ENCODE measurements at regions not wholly inside any gene's neighbourhood (a gene's known extent, or its start where the extent isn't known, plus 50 kb on each side); places are given as distances from the start of the nearest gene placed in this dataset.

- no peaks in the 10 kb centered on the region for H4K20me1 ChIP-seq (ENCODE audit: low read depth)
- no peak overlapping the region for H3K27ac Mint-ChIP-seq
- no peaks in the 10 kb centered on the region for H3K27me3 Mint-ChIP-seq (ENCODE audit: insufficient read depth, low read depth)
- H3K27me3 ChIP-seq, result no peaks in the 10 kb centered on the region
- H3K9ac ChIP-seq, result no peak overlapping the region
- no peaks in the 10 kb centered on the region for H3K36me3 Mint-ChIP-seq
- no peaks in the 10 kb centered on the region for H3K79me2 ChIP-seq (ENCODE audit: low read depth)
- no peaks in the 10 kb centered on the region for H3K36me3 ChIP-seq
- no peak overlapping the region for H3K4me3 ChIP-seq
- no peaks in the 10 kb centered on the region for H3K4me1 Mint-ChIP-seq
- no peak overlapping the region for H3K27ac ChIP-seq
- TF ChIP-seq EZH2 (IDR thresholded peaks at IDR 0.05), result no peak
- no peak for TF ChIP-seq CTCF (IDR thresholded peaks at IDR 0.05)
- no peak for TF ChIP-seq EZH2phosphoT487 (IDR thresholded peaks at IDR 0.05)
- H3K9me3 Mint-ChIP-seq, result peaks cover 2% of the 10 kb centered on the region
- peaks cover 9% of the 10 kb centered on the region for H3F3A ChIP-seq (ENCODE audit: low read depth)
- peak; percentile 17 for DNase-seq (ENCODE audit: low spot score)
- H3K9me3 ChIP-seq (ENCODE audit: low read depth), result no peaks in the 10 kb centered on the region
- H3K4me1 ChIP-seq, result peaks cover 6% of the 10 kb centered on the region
- no peak overlapping the region for H3K4me2 ChIP-seq
- no peak overlapping the region for H3K4me3 Mint-ChIP-seq
- no peak overlapping the region for H2AFZ ChIP-seq (replicated peaks)
These were observed 696.7 kb upstream of the SOX11 start for GRCh38 chr2:4995466-4995865.

GRCh38 chr2:5007596-5007995 lies 684.6 kb upstream of the SOX11 start:
- Histone ChIP-seq H4K20me1 (ENCODE audit: low read depth) (no peaks in the 10 kb centered on the region), H3K4me1 (no peaks in the 10 kb centered on the region), H3K9me3 (ENCODE audit: low read depth) (no peaks in the 10 kb centered on the region), H3K27me3 (no peaks in the 10 kb centered on the region), H3K36me3 (no peaks in the 10 kb centered on the region), H3F3A (ENCODE audit: low read depth) (no peaks in the 10 kb centered on the region), H2AFZ (replicated peaks) (no peak overlapping the region), H3K79me2 (ENCODE audit: low read depth) (no peaks in the 10 kb centered on the region), H3K4me2 (no peak overlapping the region), H3K27ac (no peak overlapping the region), H3K4me3 (no peak overlapping the region), H3K9ac (no peak overlapping the region)
- H3K27ac Mint-ChIP-seq, result no peak overlapping the region
- H3K4me3 Mint-ChIP-seq, result no peak overlapping the region
- no peak for TF ChIP-seq EZH2phosphoT487 (IDR thresholded peaks at IDR 0.05)
- no peak for TF ChIP-seq CTCF (IDR thresholded peaks at IDR 0.05)
- no peak for TF ChIP-seq EZH2 (IDR thresholded peaks at IDR 0.05)
- H3K9me3 Mint-ChIP-seq, result no peaks in the 10 kb centered on the region
- no peak for DNase-seq (ENCODE audit: low spot score)
- no peaks in the 10 kb centered on the region for H3K36me3 Mint-ChIP-seq
- H3K4me1 Mint-ChIP-seq, result no peaks in the 10 kb centered on the region
- H3K27me3 Mint-ChIP-seq (ENCODE audit: insufficient read depth, low read depth), result peaks cover 2% of the 10 kb centered on the region

- no peak for DNase-seq (ENCODE audit: low spot score)
- Histone ChIP-seq H3K4me3 (no peak overlapping the region), H3K9me3 (ENCODE audit: low read depth) (peaks cover 5% of the 10 kb centered on the region), H3K4me1 (no peaks in the 10 kb centered on the region), H3K36me3 (no peaks in the 10 kb centered on the region), H3K4me2 (no peak overlapping the region), H4K20me1 (ENCODE audit: low read depth) (no peaks in the 10 kb centered on the region), H3K79me2 (ENCODE audit: low read depth) (no peaks in the 10 kb centered on the region), H2AFZ (replicated peaks) (no peak overlapping the region), H3K9ac (no peak overlapping the region), H3K27me3 (no peaks in the 10 kb centered on the region), H3K27ac (no peak overlapping the region), H3F3A (ENCODE audit: low read depth) (peaks cover 19% of the 10 kb centered on the region)
- no peak for TF ChIP-seq CTCF (IDR thresholded peaks at IDR 0.05)
- Mint-ChIP-seq H3K4me3 (no peak overlapping the region), H3K9me3 (peaks cover 20% of the 10 kb centered on the region), H3K4me1 (peaks cover 5% of the 10 kb centered on the region), H3K27me3 (ENCODE audit: insufficient read depth, low read depth) (peaks cover 26% of the 10 kb centered on the region), H3K36me3 (peaks cover 11% of the 10 kb centered on the region), H3K27ac (no peak overlapping the region)
These were observed 672.9 kb upstream of the SOX11 start for GRCh38 chr2:5019324-5019723.

Measured in neural progenitor cell (in vitro differentiated cells).